Middle frontal gyrus (tissue), 1 donor: ENCODE measurements at regions not wholly inside any gene's neighbourhood (a gene's known extent, or its start where the extent isn't known, plus 50 kb on each side); places are given as distances from the start of the nearest gene placed in this dataset.
"Not testable (repeated sequence)": the region's sequence is repeated elsewhere in the genome, so short reads cannot be mapped to it uniquely, and the experiment has no call there.

ENCODE experiments used
- DNase-seq: peaks from one replicate; pipeline ENCODE4 v3.0.0-alpha.2; 2015; ENCODE audit warnings: low spot score; ENCODE audit errors: extremely low spot score

GRCh38 chr6:94902974-94903628, 674.2 kb upstream of the MANEA start:
- DNase-seq, result no peak

GRCh38 chr6:94899191-94899590, 678.1 kb upstream of the MANEA start:
- DNase-seq, result no peak

- no peak for DNase-seq
Measured at GRCh38 chr6:94894300-94894699, 683.0 kb upstream of the MANEA start.

GRCh38 chr6:94893327-94893726, 684.0 kb upstream of the MANEA start:
- DNase-seq, result no peak

GRCh38 chr6:94873819-94874218, 703.5 kb upstream of the MANEA start:
- DNase-seq, result not testable (repeated sequence)

GRCh38 chr6:94862112-94862511, 715.2 kb upstream of the MANEA start:
- no peak for DNase-seq

GRCh38 chr6:94859924-94860323, 717.4 kb upstream of the MANEA start:
- DNase-seq, result no peak

- not testable (repeated sequence) for DNase-seq
Measured at GRCh38 chr6:94856999-94857398, 720.3 kb upstream of the MANEA start.

GRCh38 chr6:94851329-94851728, 726.0 kb upstream of the MANEA start:
- DNase-seq, result not testable (repeated sequence)

GRCh38 chr6:94845742-94846141, 731.6 kb upstream of the MANEA start:
- DNase-seq, result no peak

- no peak for DNase-seq
Measured at GRCh38 chr6:94835264-94835663, 742.1 kb upstream of the MANEA start.

- DNase-seq, result no peak
Measured at GRCh38 chr6:94813806-94814205, 763.5 kb upstream of the MANEA start.

- DNase-seq, result no peak
Measured at GRCh38 chr6:94801344-94801743, 776.0 kb upstream of the MANEA start.

GRCh38 chr6:94785514-94785913, 791.8 kb upstream of the MANEA start:
- no peak for DNase-seq

GRCh38 chr6:94785081-94785480, 792.3 kb upstream of the MANEA start:
- DNase-seq, result not testable (repeated sequence)

- no peak for DNase-seq
Measured at GRCh38 chr6:94769197-94769596, 808.1 kb upstream of the MANEA start.

- no peak for DNase-seq
Measured at GRCh38 chr6:94751641-94752329, 825.5 kb upstream of the MANEA start.

GRCh38 chr6:94736236-94736635, 841.1 kb upstream of the MANEA start:
- DNase-seq, result no peak

GRCh38 chr6:94735270-94735669, 842.1 kb upstream of the MANEA start:
- DNase-seq, result no peak

- DNase-seq, result no peak
Measured at GRCh38 chr6:94734751-94735150, 842.6 kb upstream of the MANEA start.

- DNase-seq, result no peak
Measured at GRCh38 chr6:94733066-94733465, 844.3 kb upstream of the MANEA start.

- no peak for DNase-seq
Measured at GRCh38 chr6:94727710-94728109, 849.6 kb upstream of the MANEA start.

- DNase-seq, result no peak
Measured at GRCh38 chr6:94721459-94721858, 855.9 kb upstream of the MANEA start.
